Activated CD8-positive, alpha-beta memory T cell treated with anti-CD3 and anti-CD28 coated beads, Interleukin-2, amount 10 ng/mL, durations not matched to agents 7 days and 5 days (primary cell): ENCODE measurements at regions not wholly inside any gene's neighbourhood (a gene's known extent, or its start where the extent isn't known, plus 50 kb on each side); places are given as distances from the start of the nearest gene placed in this dataset.

Experiments used
- ATAC-seq: fragments of 150-1000 bp; cut with Tn5 transposase; one replicate; pipeline ENCODE4 v1.10.0; 2021; ENCODE audit warnings: moderate library complexity
- CTCF ChIA-PET: fragments of 350-600 bp; sonication (Branson Sonifier 250); formaldehyde crosslinking; loops from one replicate; lab custom pipeline; 2021; ENCODE audit warnings: antibody characterized with exemption; lab: Charles Lee
- DNase-seq: peaks from one replicate; pipeline ENCODE4 v3.0.0-alpha.2; 2020
- H3K27ac Mint-ChIP-seq: one replicate; pipeline ENCODE4 v1.8.0; 2021; ENCODE audit warnings: mild to moderate bottlenecking, mixed read lengths
- H3K27me3 Mint-ChIP-seq: one replicate; pipeline ENCODE4 v1.8.0; 2021; ENCODE audit warnings: mixed read lengths
- H3K36me3 Mint-ChIP-seq: one replicate; pipeline ENCODE4 v1.8.0; 2021; ENCODE audit warnings: mild to moderate bottlenecking, mixed read lengths
- H3K4me1 Mint-ChIP-seq: one replicate; pipeline ENCODE4 v1.8.0; 2021; ENCODE audit warnings: mixed read lengths
- H3K4me3 Mint-ChIP-seq: one replicate; pipeline ENCODE4 v1.8.0; 2021; ENCODE audit warnings: mild to moderate bottlenecking, moderate library complexity, mixed read lengths
- H3K9me3 Mint-ChIP-seq: one replicate; pipeline ENCODE4 v1.8.0; 2022; ENCODE audit warnings: low read depth, mixed read lengths

DNA sequence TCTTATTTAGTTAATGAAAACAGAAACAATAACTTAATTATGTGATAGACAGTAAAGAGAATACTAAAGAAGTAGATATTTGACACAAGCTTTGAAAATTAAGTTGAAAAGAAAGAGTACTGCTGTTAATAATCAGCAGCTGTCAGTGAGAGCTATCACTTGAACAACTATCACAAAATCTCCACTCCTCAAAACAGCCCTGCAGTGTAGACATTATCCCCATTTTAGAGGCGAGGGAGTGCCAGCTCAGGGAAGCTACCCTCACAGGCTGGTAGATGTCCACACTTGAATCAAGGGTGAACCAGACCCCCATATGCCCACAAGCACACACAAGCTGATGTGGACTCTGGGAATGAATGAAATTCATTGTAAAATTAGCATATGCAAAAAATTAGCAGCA lies 248.8 kb downstream of the RHOU start:
- Mint-ChIP-seq H3K9me3 (no peaks in the 10 kb centered on the region), H3K27me3 (no peaks in the 10 kb centered on the region), H3K36me3 (no peaks in the 10 kb centered on the region), H3K4me3 (no peak overlapping the region), H3K27ac (no peak overlapping the region), H3K4me1 (no peaks in the 10 kb centered on the region)
- DNase-seq = no peak
- CTCF ChIA-PET = no interaction called here
- no peak for ATAC-seq

- Mint-ChIP-seq H3K36me3 (no peaks in the 10 kb centered on the region), H3K27me3 (no peaks in the 10 kb centered on the region), H3K4me1 (no peaks in the 10 kb centered on the region), H3K4me3 (no peak overlapping the region), H3K27ac (no peak overlapping the region), H3K9me3 (no peaks in the 10 kb centered on the region)
- CTCF ChIA-PET = no interaction called here
- no peak for ATAC-seq
- DNase-seq = no peak
Observed at GRCh38 chr1:228984646-228985631, 249.7 kb downstream of the RHOU start.

DNA sequence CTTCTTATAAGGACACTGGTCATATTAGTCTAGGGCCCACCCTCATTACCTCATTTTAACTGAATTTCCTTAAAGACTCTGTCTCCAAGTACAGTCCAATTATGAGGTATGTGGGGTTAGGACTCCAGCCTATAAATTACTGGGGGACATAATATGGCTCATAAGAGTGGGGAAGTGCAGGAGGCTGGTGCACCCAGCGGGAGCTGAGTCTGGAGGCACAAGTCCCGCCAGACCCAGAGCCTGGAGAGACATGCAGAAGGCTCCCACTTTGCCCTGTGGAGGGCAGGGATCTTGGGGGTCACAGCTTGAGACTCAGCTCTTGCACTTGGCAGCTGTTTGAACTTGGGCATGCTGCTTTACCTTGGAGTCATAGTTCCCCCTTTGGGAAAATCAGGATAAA lies 250.4 kb downstream of the RHOU start:
- no peaks in the 10 kb centered on the region for H3K36me3 Mint-ChIP-seq
- CTCF ChIA-PET = no interaction called here
- H3K4me1 Mint-ChIP-seq = peaks cover 3% of the 10 kb centered on the region
- H3K4me3 Mint-ChIP-seq = no peak overlapping the region
- no peaks in the 10 kb centered on the region for H3K27me3 Mint-ChIP-seq
- no peaks in the 10 kb centered on the region for H3K9me3 Mint-ChIP-seq
- no peak overlapping the region for H3K27ac Mint-ChIP-seq
- no peak for ATAC-seq
- DNase-seq = no peak

- Mint-ChIP-seq H3K9me3 (no peaks in the 10 kb centered on the region), H3K27ac (no peak overlapping the region), H3K4me1 (peaks cover 3% of the 10 kb centered on the region), H3K27me3 (no peaks in the 10 kb centered on the region), H3K4me3 (no peak overlapping the region), H3K36me3 (no peaks in the 10 kb centered on the region)
- no peak for DNase-seq
- CTCF ChIA-PET = no interaction called here
- ATAC-seq = no peak
Observed at GRCh38 chr1:228986093-228986904, 251.0 kb downstream of the RHOU start.

- CTCF ChIA-PET = no interaction called here
- no peak overlapping the region for H3K4me3 Mint-ChIP-seq
- peaks cover 3% of the 10 kb centered on the region for H3K4me1 Mint-ChIP-seq
- no peaks in the 10 kb centered on the region for H3K9me3 Mint-ChIP-seq
- H3K27ac Mint-ChIP-seq = no peak overlapping the region
- no peaks in the 10 kb centered on the region for H3K36me3 Mint-ChIP-seq
- no peak for ATAC-seq
- peaks cover 6% of the 10 kb centered on the region for H3K27me3 Mint-ChIP-seq
- DNase-seq = no peak
Observed at GRCh38 chr1:228987286-228987685, 252.0 kb downstream of the RHOU start.

DNA sequence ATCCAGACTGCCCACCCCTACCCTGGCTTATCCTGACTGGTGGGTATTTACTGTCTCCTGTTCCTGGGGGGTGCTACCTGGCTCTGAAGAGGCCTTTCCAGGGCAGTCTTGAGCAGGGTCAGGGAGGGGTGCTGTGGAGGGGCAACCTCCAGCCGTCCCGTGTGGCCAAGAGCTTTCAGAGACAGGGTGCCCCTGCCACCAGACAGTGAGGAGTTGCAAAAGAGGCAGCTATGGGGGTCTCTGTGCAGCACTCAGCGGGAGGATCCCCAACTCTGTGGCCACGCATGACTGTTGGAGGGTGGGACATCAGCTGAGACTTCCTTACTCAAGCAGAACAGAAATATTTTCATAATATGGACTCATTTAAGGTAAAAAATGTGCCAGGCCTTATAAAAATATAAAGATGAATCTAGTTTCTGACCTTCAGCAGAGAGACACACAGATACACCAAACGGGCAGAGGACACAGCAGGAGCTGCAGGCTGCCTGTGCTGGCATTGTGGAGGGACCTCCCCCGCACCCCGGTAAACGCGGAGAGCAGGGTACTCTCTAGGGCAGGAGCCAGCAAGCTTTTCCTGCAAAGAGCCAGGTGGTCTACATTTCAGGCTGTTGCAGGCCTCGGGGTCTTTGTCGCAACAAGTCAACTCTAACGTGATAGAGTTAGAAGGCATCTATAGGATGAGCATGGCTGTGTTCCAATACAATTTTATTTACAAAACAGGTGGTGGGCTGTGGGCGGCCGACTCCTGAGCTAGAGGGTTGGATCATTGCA lies 252.6 kb downstream of the RHOU start:
- DNase-seq (no peak), ATAC-seq (no peak)
- Mint-ChIP-seq H3K36me3 (no peaks in the 10 kb centered on the region), H3K4me3 (no peak overlapping the region), H3K27me3 (peaks cover 10% of the 10 kb centered on the region), H3K27ac (no peak overlapping the region), H3K9me3 (no peaks in the 10 kb centered on the region), H3K4me1 (peaks cover 3% of the 10 kb centered on the region)
- CTCF ChIA-PET = no interaction called here

DNA sequence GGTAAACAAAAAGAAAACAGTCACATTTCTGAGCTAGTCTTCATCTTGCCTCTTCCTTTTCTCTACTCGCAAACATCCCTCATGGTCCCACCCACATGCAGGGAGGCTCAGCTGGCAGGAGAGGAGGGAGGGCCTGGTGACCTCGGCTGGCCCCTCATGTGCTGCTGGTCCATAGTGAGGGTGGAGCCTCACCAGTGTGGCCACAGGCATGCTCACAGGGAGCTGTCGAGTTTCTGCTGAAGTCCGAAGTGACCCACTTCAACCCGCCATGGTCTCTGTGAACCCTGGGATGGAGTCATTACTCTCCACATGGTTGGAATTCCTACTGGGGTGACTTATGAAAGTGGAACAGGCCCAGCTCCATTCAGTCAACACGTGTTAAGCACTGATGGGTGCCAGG lies 253.4 kb downstream of the RHOU start:
- no peak for ATAC-seq
- Mint-ChIP-seq H3K9me3 (no peaks in the 10 kb centered on the region), H3K36me3 (no peaks in the 10 kb centered on the region), H3K4me3 (no peak overlapping the region), H3K27me3 (peaks cover 12% of the 10 kb centered on the region), H3K27ac (no peak overlapping the region), H3K4me1 (peaks cover 3% of the 10 kb centered on the region)
- CTCF ChIA-PET = no interaction called here
- no peak for DNase-seq

DNA sequence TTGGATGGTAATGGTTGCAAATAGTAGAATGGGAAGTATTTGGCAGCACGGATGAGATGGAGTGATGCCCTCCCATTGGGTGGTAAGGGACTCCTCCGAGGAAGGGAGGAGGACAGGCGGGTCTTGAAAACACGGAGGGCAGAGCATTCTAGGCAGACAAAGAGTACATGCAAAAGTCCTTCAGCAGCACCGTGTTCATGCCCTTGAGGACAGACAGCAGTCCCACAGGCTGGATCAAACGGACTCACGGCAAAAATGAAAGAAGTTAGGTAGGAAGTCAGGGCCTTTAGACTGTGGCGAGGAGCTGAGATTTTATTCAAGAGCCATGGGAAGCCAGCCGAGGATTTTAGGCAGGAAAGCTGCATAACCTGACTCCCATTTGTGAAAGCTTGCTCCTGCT lies 253.9 kb downstream of the RHOU start:
- DNase-seq (no peak), ATAC-seq (no peak)
- CTCF ChIA-PET = no interaction called here
- Mint-ChIP-seq H3K27ac (no peak overlapping the region), H3K9me3 (no peaks in the 10 kb centered on the region), H3K4me1 (peaks cover 3% of the 10 kb centered on the region), H3K27me3 (peaks cover 17% of the 10 kb centered on the region), H3K4me3 (no peak overlapping the region), H3K36me3 (no peaks in the 10 kb centered on the region)

GRCh38 chr1:228989676-228989991 lies 254.4 kb downstream of the RHOU start:
- peaks cover 3% of the 10 kb centered on the region for H3K4me1 Mint-ChIP-seq
- H3K9me3 Mint-ChIP-seq = no peaks in the 10 kb centered on the region
- H3K36me3 Mint-ChIP-seq = no peaks in the 10 kb centered on the region
- no peak for DNase-seq
- no peak overlapping the region for H3K27ac Mint-ChIP-seq
- CTCF ChIA-PET = no interaction called here
- no peak overlapping the region for H3K4me3 Mint-ChIP-seq
- ATAC-seq = no peak
- peaks cover 19% of the 10 kb centered on the region for H3K27me3 Mint-ChIP-seq

DNA sequence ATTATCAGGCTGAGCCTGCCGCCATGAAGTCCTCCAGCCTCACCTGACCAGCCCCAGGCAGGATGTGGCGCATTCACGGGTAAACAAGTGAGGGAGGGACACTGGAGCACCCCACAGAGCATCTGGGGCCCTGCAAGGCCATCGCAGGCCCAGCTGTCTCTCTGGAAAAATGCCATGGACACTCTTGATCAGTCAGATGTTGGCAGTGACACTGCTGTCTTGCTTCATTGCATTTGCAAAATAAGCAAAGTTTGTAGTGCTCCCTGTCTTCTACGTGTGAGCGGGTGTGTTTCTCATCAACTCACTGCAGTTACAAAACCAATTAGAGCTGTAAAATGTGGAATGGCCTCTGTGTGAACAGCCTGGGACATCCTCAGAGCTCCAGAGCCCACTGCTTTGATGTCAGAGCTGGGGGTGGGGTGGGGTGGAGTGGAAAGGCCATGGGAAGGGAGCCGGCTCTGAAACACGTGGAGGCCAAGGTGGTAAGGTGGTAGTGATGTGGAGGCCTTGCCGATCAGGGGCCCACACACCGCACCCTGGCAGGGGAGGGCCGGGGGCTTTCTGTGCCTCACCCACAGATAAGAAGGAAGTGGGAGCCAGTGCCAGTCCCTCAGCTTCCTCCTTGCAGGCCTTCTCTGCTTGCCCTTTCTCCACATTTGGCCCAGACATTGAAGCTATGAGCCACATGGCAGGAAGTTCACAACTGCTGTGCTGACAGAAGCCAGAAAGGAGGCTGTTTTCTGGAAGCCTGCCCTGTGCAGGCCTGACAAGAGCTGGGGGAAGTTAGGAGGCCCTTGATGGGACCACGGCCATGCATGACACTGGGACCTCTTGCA lies 254.9 kb downstream of the RHOU start:
- Mint-ChIP-seq H3K27ac (no peak overlapping the region), H3K27me3 (peaks cover 24% of the 10 kb centered on the region), H3K4me3 (no peak overlapping the region), H3K9me3 (no peaks in the 10 kb centered on the region), H3K4me1 (peaks cover 3% of the 10 kb centered on the region), H3K36me3 (no peaks in the 10 kb centered on the region)
- CTCF ChIA-PET = no interaction called here
- no peak for DNase-seq
- ATAC-seq = no peak

DNA sequence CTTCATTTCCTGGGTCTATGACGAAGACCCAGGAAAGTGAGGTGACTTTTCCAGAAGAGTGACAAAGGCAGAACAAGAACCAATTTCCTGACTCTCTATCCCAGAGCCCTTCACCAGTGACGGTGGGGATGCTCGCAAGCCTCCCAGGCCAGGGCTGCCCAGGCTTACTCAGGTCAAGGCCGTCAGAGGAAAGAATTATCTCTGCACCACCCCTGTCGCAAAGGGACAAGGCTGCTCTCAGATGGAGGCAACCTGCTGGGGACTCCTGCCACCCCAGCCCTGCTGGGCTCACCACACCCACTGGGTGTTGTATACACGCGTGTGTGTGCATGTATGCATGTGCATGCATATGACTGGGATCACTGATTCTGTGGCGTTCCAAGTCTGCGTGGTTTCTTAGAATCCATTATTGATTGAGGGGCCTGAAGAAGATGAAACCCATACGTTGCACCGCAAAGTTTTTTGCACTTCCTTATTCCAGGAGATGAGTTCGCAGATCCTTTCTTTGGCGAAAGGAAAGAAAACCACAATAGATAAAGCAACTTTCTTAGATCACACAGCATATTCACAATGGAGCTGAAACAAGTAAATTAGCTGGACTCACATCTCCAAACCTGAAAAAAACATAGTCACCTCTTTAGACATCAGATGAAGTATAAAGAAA lies 255.8 kb downstream of the RHOU start:
- Mint-ChIP-seq H3K9me3 (no peaks in the 10 kb centered on the region), H3K27ac (no peak overlapping the region), H3K4me3 (no peak overlapping the region), H3K4me1 (peaks cover 3% of the 10 kb centered on the region), H3K27me3 (peaks cover 26% of the 10 kb centered on the region), H3K36me3 (no peaks in the 10 kb centered on the region)
- CTCF ChIA-PET = interaction anchor here (0.8 kb wide), 1 partner anchor 285 kb away, joined by 3 read pairs; no protein-coding TSS in a partner anchor
- ATAC-seq = no peak
- DNase-seq = no peak

GRCh38 chr1:228992044-228992443 lies 256.8 kb downstream of the RHOU start:
- no peak for DNase-seq
- CTCF ChIA-PET = interaction anchor here (0.8 kb wide), 1 partner anchor 286 kb away, joined by 3 read pairs; no protein-coding TSS in a partner anchor
- no peaks in the 10 kb centered on the region for H3K9me3 Mint-ChIP-seq

More at GRCh38 chr1:228992044-228992443, 256.8 kb downstream of the RHOU start:
- H3K27ac Mint-ChIP-seq = no peak overlapping the region
- no peak overlapping the region for H3K4me3 Mint-ChIP-seq
- no peak for ATAC-seq
- H3K4me1 Mint-ChIP-seq = peaks cover 3% of the 10 kb centered on the region
- H3K36me3 Mint-ChIP-seq = no peaks in the 10 kb centered on the region
- H3K27me3 Mint-ChIP-seq = peaks cover 26% of the 10 kb centered on the region
